ENCODE measurements at regions not wholly inside any gene's neighbourhood (a gene's known extent, or its start where the extent isn't known, plus 50 kb on each side); places are given as distances from the start of the nearest gene placed in this dataset.
"Not testable (repeated sequence)": the region's sequence is repeated elsewhere in the genome, so short reads cannot be mapped to it uniquely, and the experiment has no call there.

- no peak for DNase-seq (ENCODE audit: extremely low read depth, insufficient read length)
- Histone ChIP-seq H3K27me3 (replicated peaks; ENCODE audit: control insufficient read depth, insufficient read depth, low read length) (no peaks in the 10 kb centered on the region), H3K36me3 (ENCODE audit: control insufficient read depth, insufficient read depth, low read length) (no peaks in the 10 kb centered on the region), H3K4me3 (replicated peaks; ENCODE audit: low read depth, low read length) (no peak overlapping the region)
- no peak for TF ChIP-seq CTCF (IDR thresholded peaks at IDR 0.05; ENCODE audit: insufficient read depth, low read length, poor library complexity, severe bottlenecking)
Measured at GRCh38 chr13:58478858-58479257, 847.3 kb downstream of the PCDH17 start.

GRCh38 chr13:58480061-58480460 lies 848.5 kb downstream of the PCDH17 start:
- no peak for DNase-seq (ENCODE audit: extremely low read depth, insufficient read length)
- no peak overlapping the region for H3K4me3 ChIP-seq (replicated peaks; ENCODE audit: low read depth, low read length)
- no peak for TF ChIP-seq CTCF (IDR thresholded peaks at IDR 0.05; ENCODE audit: insufficient read depth, low read length, poor library complexity, severe bottlenecking)
- no peaks in the 10 kb centered on the region for H3K27me3 ChIP-seq (replicated peaks; ENCODE audit: control insufficient read depth, insufficient read depth, low read length)
- no peaks in the 10 kb centered on the region for H3K36me3 ChIP-seq (ENCODE audit: control insufficient read depth, insufficient read depth, low read length)

- Histone ChIP-seq H3K4me3 (replicated peaks; ENCODE audit: low read depth, low read length) (no peak overlapping the region), H3K36me3 (ENCODE audit: control insufficient read depth, insufficient read depth, low read length) (no peaks in the 10 kb centered on the region), H3K27me3 (replicated peaks; ENCODE audit: control insufficient read depth, insufficient read depth, low read length) (no peaks in the 10 kb centered on the region)
- no peak for DNase-seq (ENCODE audit: extremely low read depth, insufficient read length)
- no peak for TF ChIP-seq CTCF (IDR thresholded peaks at IDR 0.05; ENCODE audit: insufficient read depth, low read length, poor library complexity, severe bottlenecking)
Measured at GRCh38 chr13:58488251-58488650, 856.7 kb downstream of the PCDH17 start.

- H3K27me3 ChIP-seq (replicated peaks; ENCODE audit: control insufficient read depth, insufficient read depth, low read length): no peaks in the 10 kb centered on the region
- no peak for DNase-seq (ENCODE audit: extremely low read depth, insufficient read length)
- no peak for TF ChIP-seq CTCF (IDR thresholded peaks at IDR 0.05; ENCODE audit: insufficient read depth, low read length, poor library complexity, severe bottlenecking)
- no peaks in the 10 kb centered on the region for H3K36me3 ChIP-seq (ENCODE audit: control insufficient read depth, insufficient read depth, low read length)
- no peak overlapping the region for H3K4me3 ChIP-seq (replicated peaks; ENCODE audit: low read depth, low read length)
Measured at GRCh38 chr13:58495668-58496067, 864.1 kb downstream of the PCDH17 start.

GRCh38 chr13:58500938-58501337 lies 869.4 kb downstream of the PCDH17 start:
- TF ChIP-seq CTCF (IDR thresholded peaks at IDR 0.05; ENCODE audit: insufficient read depth, low read length, poor library complexity, severe bottlenecking): no peak
- Histone ChIP-seq H3K27me3 (replicated peaks; ENCODE audit: control insufficient read depth, insufficient read depth, low read length) (no peaks in the 10 kb centered on the region), H3K36me3 (ENCODE audit: control insufficient read depth, insufficient read depth, low read length) (no peaks in the 10 kb centered on the region), H3K4me3 (replicated peaks; ENCODE audit: low read depth, low read length) (no peak overlapping the region)
- DNase-seq (ENCODE audit: extremely low read depth, insufficient read length): no peak

- H3K27me3 ChIP-seq (replicated peaks; ENCODE audit: control insufficient read depth, insufficient read depth, low read length); DNase-seq (ENCODE audit: extremely low read depth, insufficient read length); H3K4me3 ChIP-seq (replicated peaks; ENCODE audit: low read depth, low read length); H3K36me3 ChIP-seq (ENCODE audit: control insufficient read depth, insufficient read depth, low read length): not testable (repeated sequence)
Measured at GRCh38 chr13:58504202-58504700, 872.7 kb downstream of the PCDH17 start.

- DNase-seq (ENCODE audit: extremely low read depth, insufficient read length); H3K27me3 ChIP-seq (replicated peaks; ENCODE audit: control insufficient read depth, insufficient read depth, low read length); H3K4me3 ChIP-seq (replicated peaks; ENCODE audit: low read depth, low read length); H3K36me3 ChIP-seq (ENCODE audit: control insufficient read depth, insufficient read depth, low read length): not testable (repeated sequence)
Measured at GRCh38 chr13:58505262-58505920, 873.8 kb downstream of the PCDH17 start.

All from GM06990 (cell line).